GM21390 (cell line): ENCODE measurements at regions not wholly inside any gene's neighbourhood (a gene's known extent, or its start where the extent isn't known, plus 50 kb on each side); places are given as distances from the start of the nearest gene placed in this dataset.
"Not testable (repeated sequence)": the region's sequence is repeated elsewhere in the genome, so short reads cannot be mapped to it uniquely, and the experiment has no call there.

Source experiments
- ATAC-seq: cut with Tn5 transposase; IDR thresholded peaks from one replicate; pipeline ENCODE4 v1.9.1; 2021; ENCODE audit not compliant: unreplicated experiment

- no peak for ATAC-seq
These were observed 650.3 kb upstream of the ADARB2 start for GRCh38 chr10:2387672-2388071.

GRCh38 chr10:2387261-2387660 is 649.9 kb upstream of the ADARB2 start:
- ATAC-seq = no peak

GRCh38 chr10:2380218-2380617 is 642.9 kb upstream of the ADARB2 start:
- no peak for ATAC-seq

DNA sequence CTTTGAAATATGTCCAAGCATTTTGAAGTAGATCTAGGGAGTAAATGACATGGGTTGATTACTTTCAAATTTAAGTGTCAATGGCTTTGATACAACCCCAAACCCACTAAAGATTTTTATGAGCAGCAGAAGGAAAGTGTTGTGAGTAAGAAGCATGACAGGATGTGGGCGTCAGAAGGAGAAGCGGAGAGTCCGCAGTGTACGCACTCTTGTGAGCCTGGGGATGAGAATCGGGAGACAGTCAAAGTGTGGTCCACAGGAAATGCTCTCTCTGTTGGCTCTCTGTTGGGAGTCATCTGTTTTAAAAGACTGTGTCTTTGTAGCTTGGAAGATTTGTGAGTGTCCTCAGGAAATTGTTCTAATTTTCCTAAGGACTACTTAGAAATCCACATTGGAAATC is 629.8 kb upstream of the ADARB2 start:
- ATAC-seq = no peak

DNA sequence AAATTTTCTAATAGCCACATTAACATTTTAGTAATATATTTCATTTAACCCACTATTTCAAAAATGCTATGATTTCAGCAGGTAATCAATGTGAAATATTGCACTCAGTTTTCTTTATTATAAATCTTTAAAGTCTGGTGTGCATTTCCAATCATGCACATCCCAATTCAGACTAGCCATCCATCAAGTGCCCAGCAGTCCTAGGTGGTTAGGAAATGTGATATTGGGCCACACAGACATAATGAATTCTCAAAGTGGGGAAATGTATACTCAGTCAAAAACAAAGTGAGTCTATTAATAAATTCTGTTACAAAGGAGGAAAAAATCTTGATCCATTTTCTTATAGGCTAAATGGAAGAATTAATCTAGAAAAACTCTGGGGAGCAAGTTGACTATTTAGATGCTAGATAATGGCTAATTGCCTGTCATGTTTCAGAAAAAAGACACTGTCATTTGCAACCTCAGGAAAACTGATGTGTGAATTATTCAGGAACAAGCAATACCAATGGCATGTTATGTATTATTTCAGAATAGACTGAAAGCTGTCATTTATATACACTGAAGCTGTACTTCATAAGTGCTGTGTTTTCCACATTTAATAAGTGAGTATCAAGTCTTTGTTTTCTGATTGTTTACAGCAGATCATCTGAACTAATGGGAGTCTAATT is 629.1 kb upstream of the ADARB2 start:
- no peak for ATAC-seq

DNA sequence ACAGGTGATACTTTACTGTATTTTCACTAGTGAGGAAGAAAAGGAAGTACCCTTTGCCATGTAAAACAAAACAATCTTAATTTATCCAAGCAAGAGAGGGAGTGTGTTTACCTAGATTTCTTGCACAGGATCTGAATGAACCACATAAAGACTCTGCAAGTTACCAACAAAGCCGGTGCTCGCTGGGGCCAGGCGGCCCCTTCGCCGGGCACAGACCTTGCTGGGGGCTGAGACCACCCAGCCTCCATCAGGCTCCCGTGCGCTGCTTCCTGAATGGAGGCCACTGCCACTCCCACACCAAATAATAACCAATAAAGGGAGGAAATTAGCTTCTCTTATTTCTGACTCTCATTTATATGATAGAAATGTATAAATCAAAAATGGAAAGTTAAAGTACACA is 625.0 kb upstream of the ADARB2 start:
- no peak for ATAC-seq

DNA sequence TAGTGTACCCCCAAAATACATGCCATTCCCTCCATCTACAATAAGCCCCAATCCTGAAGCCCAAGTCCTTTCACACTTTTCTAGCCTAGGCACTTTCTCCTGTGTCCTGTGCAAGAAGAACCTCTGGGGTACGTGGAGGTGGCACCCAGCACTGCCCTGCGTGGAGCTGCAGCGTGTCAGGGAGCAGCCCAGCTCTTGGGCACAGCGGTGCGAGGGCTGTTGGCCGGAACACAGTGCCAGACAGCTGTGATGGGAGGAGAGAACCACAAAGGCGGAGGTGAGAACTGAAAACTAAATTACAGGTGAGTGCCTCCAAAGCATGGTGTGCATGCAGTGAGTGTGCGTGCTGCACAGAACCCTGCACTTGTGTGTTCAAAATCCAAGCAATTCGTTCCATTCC is 621.3 kb upstream of the ADARB2 start:
- ATAC-seq = no peak

- ATAC-seq = no peak
These were observed 619.3 kb upstream of the ADARB2 start for GRCh38 chr10:2356670-2357069.

DNA sequence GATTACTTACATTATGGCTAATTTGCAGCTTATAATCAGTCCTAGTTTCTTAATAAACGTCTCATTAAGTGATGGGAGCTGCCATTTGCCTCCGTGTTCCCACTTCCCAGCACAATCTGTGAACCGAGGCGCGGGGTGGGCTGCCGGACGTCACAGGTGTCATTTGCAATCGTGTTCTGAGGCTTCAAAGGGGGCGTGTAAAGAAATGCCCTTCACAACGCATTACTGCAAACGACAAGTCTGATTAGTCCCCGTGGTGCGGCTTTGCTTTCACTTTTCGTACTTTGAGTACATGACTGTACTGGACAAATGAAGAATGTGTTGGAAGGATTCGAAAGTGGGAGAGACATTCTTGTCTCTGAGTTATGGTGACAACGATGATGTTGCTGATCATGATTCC is 614.2 kb upstream of the ADARB2 start:
- no peak for ATAC-seq

- no peak for ATAC-seq
These were observed 604.9 kb upstream of the ADARB2 start for GRCh38 chr10:2342206-2342605.

DNA sequence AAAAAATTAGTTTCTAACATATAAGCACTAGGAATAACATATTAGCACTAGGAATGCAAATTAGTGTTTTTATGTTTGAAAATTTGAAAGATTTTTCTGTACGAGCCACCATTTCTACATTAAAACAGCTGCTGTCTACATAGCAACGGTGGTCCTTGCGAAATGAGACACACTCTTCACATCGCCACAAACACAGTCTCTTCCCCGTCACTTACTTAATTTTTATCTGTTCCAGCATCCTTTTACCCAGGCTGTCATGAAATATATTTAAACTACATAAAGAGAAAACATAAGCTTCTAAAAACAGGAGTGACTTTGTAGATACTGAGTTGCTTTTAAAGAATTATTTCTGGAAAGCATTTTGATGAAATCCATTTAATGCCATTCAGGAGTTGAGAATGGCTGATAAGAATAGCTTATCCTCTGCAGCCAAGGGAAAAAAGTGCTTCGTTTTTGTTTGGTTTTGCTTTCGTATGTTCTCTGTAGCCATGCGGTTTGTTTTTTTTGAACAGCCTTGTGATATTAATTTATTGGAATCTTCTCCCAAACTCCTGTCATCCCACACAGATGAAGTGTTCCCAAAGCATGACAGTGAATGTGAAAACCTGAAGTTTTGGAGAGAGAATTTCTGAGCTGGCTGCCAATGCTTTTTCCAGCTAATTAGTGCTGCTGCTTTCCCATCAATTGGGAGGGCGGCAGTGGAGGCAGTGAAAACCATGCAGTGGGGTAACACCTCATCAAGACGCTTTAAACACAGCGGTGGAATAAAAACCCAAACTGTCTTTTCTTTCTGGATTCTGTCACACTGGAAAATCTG is 603.7 kb upstream of the ADARB2 start:
- ATAC-seq = no peak

DNA sequence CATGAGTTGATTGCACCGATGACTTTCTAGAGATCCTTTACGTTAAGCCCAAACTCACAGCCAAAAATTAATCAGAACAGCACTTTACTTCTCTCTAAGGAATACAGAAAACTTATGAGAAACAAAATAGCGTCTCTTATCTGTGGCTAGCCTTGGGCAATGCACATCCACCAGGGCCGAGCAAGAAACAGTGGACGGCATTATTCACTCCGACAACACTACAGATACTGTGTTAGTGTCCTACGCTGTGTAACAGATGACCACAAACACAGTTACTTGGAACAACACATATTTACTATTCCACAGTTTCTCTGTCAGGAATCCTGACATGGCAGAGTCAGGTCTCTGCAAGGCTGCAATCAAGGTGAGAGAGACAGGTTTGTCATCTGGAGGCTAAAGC is 598.3 kb upstream of the ADARB2 start:
- no peak for ATAC-seq

- no peak for ATAC-seq
These were observed 597.2 kb upstream of the ADARB2 start for GRCh38 chr10:2334575-2334974.

- ATAC-seq = no peak
These were observed 591.8 kb upstream of the ADARB2 start for GRCh38 chr10:2329082-2329481.

- no peak for ATAC-seq
These were observed 589.1 kb upstream of the ADARB2 start for GRCh38 chr10:2326411-2326810.

DNA sequence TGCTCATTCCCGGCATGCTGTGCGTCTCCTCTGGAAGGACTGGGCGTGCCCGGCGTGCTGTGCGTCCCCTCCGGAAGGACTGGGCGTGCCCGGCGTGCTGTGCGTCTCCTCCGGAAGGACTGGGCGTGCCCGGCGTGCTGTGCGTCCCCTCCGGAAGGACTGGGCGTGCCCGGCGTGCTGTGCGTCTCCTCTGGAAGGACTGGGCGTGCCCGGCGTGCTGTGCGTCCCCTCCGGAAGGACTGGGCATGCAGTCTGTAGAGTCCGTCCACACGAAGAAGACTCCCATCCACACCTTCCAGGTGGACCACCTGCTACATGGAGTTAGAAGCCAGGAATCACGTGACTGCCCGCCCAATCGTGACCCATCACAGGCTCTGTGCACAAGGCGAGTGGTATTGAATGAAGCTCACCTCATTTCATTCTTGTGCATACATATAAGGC is 577.7 kb upstream of the ADARB2 start:
- ATAC-seq = not testable (repeated sequence)

- ATAC-seq = no peak
These were observed 568.8 kb upstream of the ADARB2 start for GRCh38 chr10:2306081-2306480.

DNA sequence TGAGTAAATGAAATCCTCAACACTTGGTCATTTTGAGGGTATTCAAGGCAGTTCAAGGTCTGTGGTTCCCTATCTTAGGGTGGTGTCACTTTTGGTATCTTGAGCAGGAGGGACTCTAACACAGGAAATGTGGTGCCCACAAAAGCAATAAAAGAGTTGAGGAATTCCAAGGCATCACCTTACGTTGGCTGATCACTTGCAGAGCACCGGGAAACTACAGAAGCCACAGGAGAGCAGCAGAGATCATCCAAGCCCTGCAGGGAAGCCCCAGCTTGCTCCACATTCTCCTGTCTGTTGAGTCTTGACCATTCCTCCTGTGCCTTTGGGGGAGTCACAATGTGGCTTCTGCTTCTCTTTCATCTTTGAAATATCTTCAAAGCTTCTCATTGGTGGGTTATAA is 565.8 kb upstream of the ADARB2 start:
- ATAC-seq = no peak

GRCh38 chr10:2301227-2301626 is 563.9 kb upstream of the ADARB2 start:
- no peak for ATAC-seq

- ATAC-seq = no peak
These were observed 562.9 kb upstream of the ADARB2 start for GRCh38 chr10:2300231-2300630.

- no peak for ATAC-seq
These were observed 559.0 kb upstream of the ADARB2 start for GRCh38 chr10:2296179-2296891.

- ATAC-seq = no peak
These were observed 557.4 kb upstream of the ADARB2 start for GRCh38 chr10:2294739-2295138.
